ENCODE measurements at regions not wholly inside any gene's neighbourhood (a gene's known extent, or its start where the extent isn't known, plus 50 kb on each side); places are given as distances from the start of the nearest gene placed in this dataset.

DNA sequence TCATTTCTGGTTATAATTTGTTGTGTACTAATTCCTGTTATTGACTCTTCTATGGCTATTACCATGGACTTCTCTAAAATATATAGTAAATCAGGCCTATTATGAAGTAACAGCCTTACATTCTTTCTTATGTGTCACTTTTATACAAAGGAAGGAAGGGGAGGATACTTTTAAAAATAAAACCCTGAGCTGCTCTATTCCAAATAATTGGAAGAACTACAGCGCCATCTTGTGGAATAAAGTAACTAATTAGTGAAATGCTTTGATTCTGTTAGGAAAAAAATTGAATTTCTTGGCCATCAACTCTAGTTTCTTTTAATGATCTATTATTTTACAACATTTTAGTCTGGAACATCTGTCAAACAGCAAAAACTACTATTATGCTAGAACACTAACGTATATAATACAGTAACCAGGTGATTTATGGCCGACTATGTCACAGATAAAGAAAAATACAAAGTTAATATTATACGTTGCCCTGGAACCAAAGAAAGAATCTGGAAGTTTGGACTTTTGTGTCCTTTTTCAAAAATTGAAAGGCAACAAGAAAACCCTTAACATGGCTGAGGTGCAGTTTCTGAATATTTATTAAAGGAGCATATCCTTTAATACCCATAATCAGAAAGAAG is 55.0 kb upstream of the NELL2 start:
- no peak overlapping the region for H3K4me3 Mint-ChIP-seq (ENCODE audit: low read depth)
- no peaks in the 10 kb centered on the region for H3K9me3 Mint-ChIP-seq (ENCODE audit: low read depth)
- TF ChIP-seq, protein P1, sequence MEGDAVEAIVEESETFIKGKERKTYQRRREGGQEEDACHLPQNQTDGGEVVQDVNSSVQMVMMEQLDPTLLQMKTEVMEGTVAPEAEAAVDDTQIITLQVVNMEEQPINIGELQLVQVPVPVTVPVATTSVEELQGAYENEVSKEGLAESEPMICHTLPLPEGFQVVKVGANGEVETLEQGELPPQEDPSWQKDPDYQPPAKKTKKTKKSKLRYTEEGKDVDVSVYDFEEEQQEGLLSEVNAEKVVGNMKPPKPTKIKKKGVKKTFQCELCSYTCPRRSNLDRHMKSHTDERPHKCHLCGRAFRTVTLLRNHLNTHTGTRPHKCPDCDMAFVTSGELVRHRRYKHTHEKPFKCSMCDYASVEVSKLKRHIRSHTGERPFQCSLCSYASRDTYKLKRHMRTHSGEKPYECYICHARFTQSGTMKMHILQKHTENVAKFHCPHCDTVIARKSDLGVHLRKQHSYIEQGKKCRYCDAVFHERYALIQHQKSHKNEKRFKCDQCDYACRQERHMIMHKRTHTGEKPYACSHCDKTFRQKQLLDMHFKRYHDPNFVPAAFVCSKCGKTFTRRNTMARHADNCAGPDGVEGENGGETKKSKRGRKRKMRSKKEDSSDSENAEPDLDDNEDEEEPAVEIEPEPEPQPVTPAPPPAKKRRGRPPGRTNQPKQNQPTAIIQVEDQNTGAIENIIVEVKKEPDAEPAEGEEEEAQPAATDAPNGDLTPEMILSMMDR (IDR thresholded peaks at IDR 0.05; ENCODE audit: unreplicated experiment): peak; percentile 75
- no peaks in the 10 kb centered on the region for H3K27me3 Mint-ChIP-seq
- no peaks in the 10 kb centered on the region for H3K36me3 Mint-ChIP-seq (ENCODE audit: insufficient read depth)
- no peak overlapping the region for H3K27ac Mint-ChIP-seq
- no peak for DNase-seq (ENCODE audit: low spot score, unreplicated experiment)
- peaks cover 8% of the 10 kb centered on the region for H3K4me1 Mint-ChIP-seq (ENCODE audit: low read depth)

DNA sequence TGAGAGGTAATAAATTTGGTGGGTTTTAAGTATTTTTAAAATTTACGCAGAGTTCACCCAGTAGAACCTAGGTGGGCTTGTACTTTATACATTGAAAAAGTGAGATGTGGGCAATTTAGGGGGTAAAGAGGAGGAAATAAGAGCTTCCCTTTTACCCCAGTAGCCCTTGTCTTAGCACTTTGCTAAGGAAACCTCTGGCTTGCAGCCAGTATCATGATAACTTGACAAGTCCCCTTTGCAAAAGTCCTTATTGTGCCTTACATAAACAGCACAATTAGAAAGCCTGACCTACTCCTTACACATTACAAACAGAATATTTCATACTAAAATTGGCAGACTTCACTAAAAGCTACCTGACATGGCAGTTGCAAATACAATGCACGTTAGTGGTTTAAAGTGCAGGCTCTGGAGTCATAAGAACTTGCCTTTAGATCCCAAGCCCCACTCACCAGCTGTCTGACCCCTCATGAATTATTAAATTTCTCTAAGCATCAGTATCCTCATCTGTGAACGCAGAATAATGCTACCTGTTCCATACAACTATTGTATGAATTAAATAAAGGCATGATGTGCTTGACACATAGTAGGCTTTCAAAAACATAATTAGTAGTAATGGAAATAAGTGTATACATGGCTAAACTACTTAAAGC is 53.2 kb upstream of the NELL2 start:
- Mint-ChIP-seq H3K27me3 (no peaks in the 10 kb centered on the region), H3K4me3 (ENCODE audit: low read depth) (no peak overlapping the region)
- TF ChIP-seq, protein P1 (IDR thresholded peaks at IDR 0.05; ENCODE audit: unreplicated experiment): no peak

More for the DNA sequence above, 53.2 kb upstream of the NELL2 start:
- Mint-ChIP-seq H3K9me3 (ENCODE audit: low read depth) (no peaks in the 10 kb centered on the region), H3K4me1 (ENCODE audit: low read depth) (peaks cover 8% of the 10 kb centered on the region), H3K27ac (no peak overlapping the region), H3K36me3 (ENCODE audit: insufficient read depth) (no peaks in the 10 kb centered on the region)
- DNase-seq (ENCODE audit: low spot score, unreplicated experiment): no peak
